RKO (cell line): ENCODE measurements at regions not wholly inside any gene's neighbourhood (a gene's known extent, or its start where the extent isn't known, plus 50 kb on each side); places are given as distances from the start of the nearest gene placed in this dataset.
A peak's percentile ranks its signal among the peaks of the same experiment; 100 is the strongest.

Experiments used
- DNase-seq: peaks from one replicate; pipeline ENCODE4 v3.0.0-alpha.2; 2016; ENCODE audit warnings: low spot score

- peak; percentile 50 for DNase-seq
Observed at GRCh38 chr9:12933957-12934356, 159.1 kb downstream of the LURAP1L start.

GRCh38 chr9:12934545-12935272 is 159.9 kb downstream of the LURAP1L start:
- DNase-seq, result no peak

- no peak for DNase-seq
Observed at GRCh38 chr9:12935714-12936113, 160.9 kb downstream of the LURAP1L start.

GRCh38 chr9:12954441-12954840 is 179.6 kb downstream of the LURAP1L start:
- no peak for DNase-seq

- no peak for DNase-seq
Observed at GRCh38 chr9:12955510-12956163, 180.8 kb downstream of the LURAP1L start.

- no peak for DNase-seq
Observed at GRCh38 chr9:12956261-12956660, 181.4 kb downstream of the LURAP1L start.

- DNase-seq, result no peak
Observed at GRCh38 chr9:12956805-12957204, 182.0 kb downstream of the LURAP1L start.

GRCh38 chr9:12958279-12958678 is 183.5 kb downstream of the LURAP1L start:
- DNase-seq, result peak; percentile 7

- no peak for DNase-seq
Observed at GRCh38 chr9:12958708-12959107, 183.9 kb downstream of the LURAP1L start.

- no peak for DNase-seq
Observed at GRCh38 chr9:12961276-12961809, 186.5 kb downstream of the LURAP1L start.

GRCh38 chr9:12963537-12963936 is 188.7 kb downstream of the LURAP1L start:
- DNase-seq, result no peak

- DNase-seq, result no peak
Observed at GRCh38 chr9:12964271-12964670, 189.5 kb downstream of the LURAP1L start.

GRCh38 chr9:12965303-12965702 is 190.5 kb downstream of the LURAP1L start:
- DNase-seq, result no peak

- DNase-seq, result no peak
Observed at GRCh38 chr9:12968093-12968492, 193.3 kb downstream of the LURAP1L start.

- DNase-seq, result no peak
Observed at GRCh38 chr9:12972608-12973589, 198.1 kb downstream of the LURAP1L start.

GRCh38 chr9:12973710-12974109 is 198.9 kb downstream of the LURAP1L start:
- DNase-seq, result no peak

GRCh38 chr9:12974671-12975070 is 199.9 kb downstream of the LURAP1L start:
- DNase-seq, result no peak

GRCh38 chr9:12975496-12975895 is 200.7 kb downstream of the LURAP1L start:
- DNase-seq, result no peak

GRCh38 chr9:12980085-12980851 is 205.4 kb downstream of the LURAP1L start:
- no peak for DNase-seq

GRCh38 chr9:12988258-12988657 is 213.4 kb downstream of the LURAP1L start:
- DNase-seq, result no peak

- no peak for DNase-seq
Observed at GRCh38 chr9:12989669-12990068, 214.8 kb downstream of the LURAP1L start.
